GM19452 (cell line): ENCODE measurements at regions not wholly inside any gene's neighbourhood (a gene's known extent, or its start where the extent isn't known, plus 50 kb on each side); places are given as distances from the start of the nearest gene placed in this dataset.

Experiments
- ATAC-seq: cut with Tn5 transposase; IDR thresholded peaks from one replicate; pipeline ENCODE4 v1.9.1; 2021; ENCODE audit not compliant: unreplicated experiment

DNA sequence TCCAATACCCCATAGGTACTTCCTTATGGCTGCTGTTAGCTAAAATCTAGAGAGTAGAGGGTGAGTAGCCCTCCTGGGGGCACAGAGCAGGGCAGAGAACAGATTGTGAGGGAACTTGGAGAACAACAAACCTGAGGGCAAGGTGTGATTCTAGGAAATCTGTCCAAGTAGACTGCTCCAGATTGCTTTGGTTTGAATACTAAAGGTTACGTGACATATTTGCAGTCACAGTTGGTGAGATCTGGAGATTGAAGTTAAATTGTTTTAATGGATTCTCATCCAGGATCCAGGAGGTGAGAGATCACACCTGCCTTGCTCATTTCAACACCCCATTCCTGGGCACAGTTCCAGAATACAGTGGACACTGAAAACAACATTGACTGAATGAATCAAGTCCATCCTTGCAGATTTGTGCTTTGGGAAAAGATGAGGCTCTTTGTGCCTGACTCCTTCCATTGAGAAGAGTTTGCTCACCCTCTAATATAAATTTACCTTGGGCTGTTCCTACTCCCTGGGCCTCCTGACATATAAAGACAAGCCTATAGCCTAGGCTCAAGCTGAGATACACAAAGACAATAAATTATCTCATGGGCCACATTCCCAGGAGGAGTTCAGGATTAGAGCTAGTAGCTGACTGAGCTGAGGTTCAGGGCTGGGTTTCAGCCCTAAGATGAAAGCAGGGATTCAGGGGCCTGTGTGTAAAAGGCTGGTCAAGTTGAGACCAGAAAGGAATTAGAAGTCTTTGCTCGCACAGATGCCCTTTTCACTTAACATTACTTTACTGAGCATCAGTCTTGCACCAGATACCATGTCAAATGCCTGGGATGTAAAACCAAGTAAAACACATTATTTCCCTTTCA is 400.9 kb upstream of the MCTP2 start:
- ATAC-seq = no peak

DNA sequence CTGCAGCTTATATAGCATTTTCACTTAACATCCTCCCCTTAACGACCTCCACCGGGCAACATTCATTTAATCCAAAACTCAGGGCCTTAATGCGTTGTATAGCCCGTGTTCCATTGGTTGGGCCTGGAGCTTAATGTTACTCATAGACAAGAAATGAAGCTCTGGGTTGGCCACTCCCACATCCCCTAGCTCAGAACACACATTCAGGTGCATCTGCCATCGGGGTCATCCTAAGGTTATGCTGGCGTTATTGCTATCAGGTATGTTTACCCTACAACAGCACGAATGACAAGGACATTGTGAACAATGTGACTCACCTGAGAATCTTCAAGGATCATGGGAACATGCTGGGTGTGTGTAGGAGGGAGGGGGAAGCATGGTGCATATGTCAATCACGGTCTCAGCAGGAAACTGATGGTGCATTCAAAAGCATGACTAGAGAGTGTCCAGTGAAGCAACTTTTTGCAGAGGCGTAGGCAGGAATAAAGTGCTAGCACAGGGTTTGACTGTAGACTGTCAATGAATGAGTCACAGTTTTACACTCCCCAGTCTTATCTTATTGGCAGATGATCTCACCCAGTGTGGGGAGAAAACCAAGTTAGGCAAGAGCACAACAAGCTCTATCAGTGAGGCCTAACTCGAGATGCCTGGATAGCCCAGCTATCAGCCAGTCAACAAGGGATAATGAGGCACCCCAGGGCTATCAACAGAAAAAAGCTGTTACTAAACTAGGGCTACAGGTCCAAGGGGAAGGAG is 402.1 kb upstream of the MCTP2 start:
- ATAC-seq = no peak

GRCh38 chr15:93826790-93827189 is 404.6 kb upstream of the MCTP2 start:
- ATAC-seq = no peak

DNA sequence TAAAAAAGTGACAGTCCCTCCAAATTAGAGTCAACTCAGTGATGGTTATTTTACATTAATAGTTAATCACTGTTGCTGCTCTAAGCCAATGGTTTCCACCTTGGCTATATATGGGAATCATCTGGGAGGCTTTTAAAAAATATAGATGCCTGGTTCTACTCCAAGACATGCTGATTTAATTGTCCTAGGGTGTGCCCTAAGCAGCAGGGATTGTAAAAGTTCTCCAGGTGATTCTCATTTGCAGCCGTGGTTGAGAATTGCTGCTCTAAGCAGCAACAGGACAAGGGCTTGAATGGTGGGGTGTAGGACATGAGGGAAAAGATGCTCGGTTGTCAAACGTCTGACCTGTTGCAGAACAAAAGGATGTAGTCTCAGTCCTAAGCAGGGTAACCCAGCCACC is 405.1 kb upstream of the MCTP2 start:
- ATAC-seq = no peak

DNA sequence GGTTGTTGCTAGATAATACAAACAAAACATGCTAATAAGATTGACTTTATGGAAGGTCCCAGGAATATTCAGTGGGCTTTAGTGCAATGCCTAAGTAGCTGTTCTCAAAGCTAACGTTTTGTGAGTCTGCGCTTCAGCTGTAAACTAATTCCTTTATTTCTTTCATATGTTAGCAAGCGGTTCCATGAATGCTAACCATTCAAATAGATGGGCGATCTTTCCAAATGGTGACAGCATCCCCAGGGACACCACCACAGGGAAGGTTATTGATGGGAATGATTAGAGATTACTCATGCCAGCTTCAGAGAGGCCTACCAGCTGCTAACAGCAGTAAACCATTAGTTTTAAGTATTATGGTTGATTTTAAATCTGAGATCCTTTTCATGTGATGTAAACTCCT is 405.7 kb upstream of the MCTP2 start:
- no peak for ATAC-seq

DNA sequence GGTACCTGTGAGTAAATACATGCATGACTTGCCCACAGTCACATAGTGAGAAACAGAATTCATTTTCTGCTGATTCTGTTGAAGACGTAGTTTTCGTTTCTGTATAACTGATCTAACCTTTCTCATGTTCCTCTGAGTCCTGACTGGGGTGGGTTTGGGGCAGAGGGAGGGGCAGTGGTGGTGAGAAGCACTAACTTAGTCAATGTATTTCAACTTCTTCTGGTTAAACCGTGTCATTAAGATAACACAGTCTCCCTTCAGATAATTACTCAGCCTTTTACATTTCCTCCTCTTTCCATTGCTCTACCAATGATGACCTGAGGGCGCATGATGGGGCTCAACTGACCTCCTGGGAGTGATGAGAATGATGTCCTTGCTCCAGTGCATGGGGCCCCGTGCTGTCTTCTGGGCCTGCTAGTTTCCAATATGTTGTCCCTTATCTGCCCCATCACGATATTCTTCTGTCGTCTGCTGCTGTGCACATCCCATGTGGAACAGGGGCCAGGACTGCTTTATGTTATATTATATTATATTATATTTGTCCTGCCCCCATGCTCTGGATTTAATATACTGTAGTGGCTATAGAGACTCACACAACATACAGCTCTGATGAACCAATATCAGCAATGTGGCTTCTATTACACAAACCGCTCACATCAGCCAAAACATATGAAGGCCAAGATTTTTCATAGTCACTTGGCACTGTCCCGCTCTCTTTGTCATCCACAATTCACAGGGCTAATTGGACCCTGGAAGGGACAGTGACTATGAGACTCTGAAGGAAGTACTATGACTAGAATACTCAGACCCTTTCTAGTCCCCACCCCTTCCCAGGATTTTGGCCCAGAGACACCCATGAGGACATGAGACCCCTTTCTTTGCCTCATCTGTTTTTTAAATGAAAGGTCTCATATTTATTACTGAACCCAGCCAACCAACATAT is 407.1 kb upstream of the MCTP2 start:
- no peak for ATAC-seq

DNA sequence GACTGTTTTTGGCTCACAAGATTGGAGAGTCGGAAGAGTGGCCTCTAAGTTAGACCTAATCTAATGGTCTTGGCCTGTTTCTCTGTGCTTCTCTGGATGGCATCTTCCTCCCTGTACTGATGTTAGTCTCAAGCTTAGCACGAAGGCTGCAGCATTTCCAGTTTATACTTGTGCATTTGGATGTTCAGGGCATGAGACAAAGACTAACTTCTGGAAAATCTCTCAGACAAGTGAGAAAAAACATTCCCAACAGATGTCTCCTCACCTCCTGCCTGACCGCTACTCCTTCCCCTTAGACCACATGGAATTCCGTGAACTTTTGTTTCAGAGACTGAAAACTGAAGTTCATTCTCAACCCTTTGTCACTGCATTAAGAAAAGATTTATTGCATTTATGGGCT is 410.8 kb upstream of the MCTP2 start:
- ATAC-seq = no peak

- ATAC-seq = no peak
Observed at GRCh38 chr15:93819826-93820225, 411.5 kb upstream of the MCTP2 start.

DNA sequence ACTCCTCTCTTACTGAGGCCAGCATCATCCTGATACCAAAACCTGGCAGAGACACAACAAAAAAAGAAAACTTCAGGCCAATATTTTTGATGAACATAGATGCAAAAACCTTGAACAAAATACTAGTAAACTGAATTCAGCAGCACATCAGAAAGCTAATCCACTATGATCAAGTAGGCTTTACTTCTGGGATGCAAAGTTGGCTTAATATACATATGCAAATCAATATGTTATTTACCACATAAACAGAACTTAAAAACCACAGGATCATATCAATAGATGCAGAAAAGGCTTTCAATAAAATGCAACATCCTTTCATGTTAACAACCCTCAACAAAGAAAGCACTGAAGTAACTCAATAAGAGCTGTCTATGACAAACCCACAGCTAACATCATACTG is 414.5 kb upstream of the MCTP2 start:
- no peak for ATAC-seq

GRCh38 chr15:93811305-93811704 is 420.1 kb upstream of the MCTP2 start:
- ATAC-seq = no peak

DNA sequence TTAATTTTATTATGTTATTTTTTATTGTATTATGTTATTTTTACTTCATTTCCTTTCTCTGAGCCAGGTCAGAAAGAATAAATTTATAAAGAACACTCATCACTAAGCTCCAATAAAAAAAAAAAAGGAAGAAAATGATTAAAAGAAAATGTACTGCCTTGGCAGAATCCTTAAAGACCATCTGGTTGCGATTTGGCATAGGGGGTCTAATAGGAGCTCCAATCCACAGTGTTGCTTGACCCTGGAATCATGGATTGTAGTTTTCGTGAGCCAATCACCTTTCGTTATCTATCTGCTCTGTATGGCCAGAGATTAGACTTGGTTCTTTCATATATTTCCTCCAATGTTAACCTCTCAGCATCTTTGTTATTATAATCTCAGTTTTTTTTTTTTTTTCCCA is 421.8 kb upstream of the MCTP2 start:
- no peak for ATAC-seq

DNA sequence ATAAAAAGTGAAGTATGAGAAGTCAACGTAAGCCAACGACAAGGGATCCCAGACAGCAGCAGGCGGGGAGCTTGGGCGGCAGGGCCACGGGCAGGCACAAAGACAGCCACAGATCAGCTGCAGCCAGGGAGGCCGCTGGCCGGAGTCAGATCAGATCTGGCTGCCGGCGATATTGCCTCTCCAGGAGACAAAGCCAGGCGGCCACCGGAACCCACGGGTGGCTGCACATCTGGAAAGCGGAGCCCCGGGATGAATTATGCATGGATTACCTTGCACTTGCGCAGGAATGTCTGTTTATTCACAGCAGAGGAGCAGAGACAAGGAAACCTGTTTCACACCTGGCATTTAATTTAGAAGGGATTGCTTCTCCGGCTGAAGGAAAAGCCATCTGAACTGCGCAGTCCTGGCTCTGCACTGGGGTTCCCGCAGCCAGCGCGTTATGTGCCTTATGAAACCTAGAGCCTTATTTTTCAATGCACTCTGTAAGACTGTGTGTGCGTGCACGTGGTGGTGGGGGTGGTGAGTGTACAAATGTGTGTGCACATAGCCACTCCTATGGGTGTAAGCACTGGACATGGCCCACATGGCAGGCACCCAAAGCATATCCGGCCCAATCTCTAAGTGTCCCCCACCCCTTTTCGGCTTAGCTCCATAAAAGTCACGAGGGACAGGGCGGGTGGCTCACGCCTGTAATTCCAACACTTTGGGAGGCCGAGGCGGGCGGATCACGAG is 427.8 kb upstream of the MCTP2 start:
- ATAC-seq = no peak

GRCh38 chr15:93801206-93801605 is 430.2 kb upstream of the MCTP2 start:
- no peak for ATAC-seq

GRCh38 chr15:93800805-93801204 is 430.6 kb upstream of the MCTP2 start:
- ATAC-seq = no peak

DNA sequence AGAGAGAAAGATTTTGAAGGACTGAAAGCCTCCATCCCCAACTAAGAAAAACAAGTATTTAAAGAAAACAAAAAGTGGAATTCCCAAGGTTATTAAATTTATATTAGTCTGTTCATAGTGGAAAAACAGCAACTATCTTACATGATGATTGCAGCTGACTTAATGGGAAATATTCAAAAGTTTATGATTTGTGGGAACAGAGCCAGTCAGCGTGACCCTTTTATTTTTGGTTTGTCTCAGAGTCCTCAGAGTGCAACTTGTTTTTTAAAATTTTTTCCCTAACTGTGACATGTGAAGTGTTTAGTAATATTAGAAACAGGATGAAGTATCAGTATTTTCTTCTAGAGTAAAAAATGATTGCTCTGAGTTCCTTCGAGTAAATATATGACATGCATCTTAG is 441.9 kb upstream of the MCTP2 start:
- no peak for ATAC-seq

- ATAC-seq = no peak
Observed at GRCh38 chr15:93780073-93780472, 451.3 kb upstream of the MCTP2 start.

- ATAC-seq = no peak
Observed at GRCh38 chr15:93779341-93779740, 452.0 kb upstream of the MCTP2 start.

DNA sequence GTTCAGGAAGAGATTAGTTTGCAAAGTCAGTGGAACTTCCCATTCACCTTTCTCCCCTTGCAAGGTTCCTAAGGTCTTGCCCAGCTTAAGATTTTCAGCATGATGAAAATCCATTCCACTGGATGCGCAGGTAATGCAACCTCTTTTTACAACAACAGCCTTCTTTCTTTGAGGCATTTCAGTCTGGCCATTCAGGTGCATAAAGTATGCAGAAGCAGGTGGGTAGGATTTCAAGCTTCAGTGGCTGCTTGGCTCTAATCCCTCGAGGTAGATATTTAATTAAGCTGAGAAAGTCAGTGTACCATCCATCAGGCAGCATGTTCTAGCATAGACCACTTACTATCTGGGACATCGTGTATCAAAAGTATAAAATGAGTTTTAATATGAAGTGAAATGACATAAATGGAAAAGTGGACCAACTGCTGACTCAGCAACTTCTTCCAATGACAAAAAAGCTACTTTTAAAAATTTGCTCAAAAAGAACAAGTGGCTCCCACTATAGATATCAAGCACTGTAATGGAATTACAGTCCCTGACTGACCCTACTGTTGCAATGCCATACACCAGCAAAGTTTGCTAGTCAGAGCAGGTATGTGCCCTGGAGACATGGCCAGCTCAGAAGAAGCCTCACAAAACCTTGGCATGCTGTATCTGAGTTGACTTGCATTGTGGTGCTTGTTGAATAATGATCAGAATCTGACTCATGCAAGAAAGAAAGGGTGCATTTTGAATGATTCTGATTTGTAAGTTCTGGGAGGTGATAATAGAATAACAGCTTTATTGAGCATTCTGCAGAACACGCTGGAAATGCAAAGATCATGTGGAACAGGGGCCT is 459.9 kb upstream of the MCTP2 start:
- ATAC-seq = no peak

- no peak for ATAC-seq
Observed at GRCh38 chr15:93770788-93771187, 460.6 kb upstream of the MCTP2 start.

- no peak for ATAC-seq
Observed at GRCh38 chr15:93762036-93762435, 469.3 kb upstream of the MCTP2 start.
